ENCODE measurements at regions not wholly inside any gene's neighbourhood (a gene's known extent, or its start where the extent isn't known, plus 50 kb on each side); places are given as distances from the start of the nearest gene placed in this dataset.

DNA sequence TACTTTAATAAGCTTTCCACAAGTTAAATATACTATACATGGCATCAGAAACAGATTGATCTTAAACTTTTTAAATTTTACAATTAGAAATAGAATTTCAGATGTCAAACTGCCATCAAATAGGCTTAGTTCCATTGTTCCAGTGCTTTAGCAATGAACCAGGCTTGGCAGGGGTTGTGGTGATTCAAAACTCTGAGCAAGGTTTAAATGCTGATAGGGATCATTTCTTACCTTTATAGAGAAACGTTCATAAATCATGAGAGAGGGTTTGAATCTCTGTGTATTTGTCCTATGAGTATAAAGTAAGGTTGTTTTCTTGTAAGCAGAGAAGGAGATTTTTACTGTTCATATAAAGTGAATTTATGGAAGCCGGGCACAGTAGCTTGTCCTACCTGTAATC is 794.5 kb upstream of the TBX3 start:
- H3K27me3 Mint-ChIP-seq (ENCODE audit: unreplicated experiment), result no peaks in the 10 kb centered on the region
- TF ChIP-seq, protein P1, sequence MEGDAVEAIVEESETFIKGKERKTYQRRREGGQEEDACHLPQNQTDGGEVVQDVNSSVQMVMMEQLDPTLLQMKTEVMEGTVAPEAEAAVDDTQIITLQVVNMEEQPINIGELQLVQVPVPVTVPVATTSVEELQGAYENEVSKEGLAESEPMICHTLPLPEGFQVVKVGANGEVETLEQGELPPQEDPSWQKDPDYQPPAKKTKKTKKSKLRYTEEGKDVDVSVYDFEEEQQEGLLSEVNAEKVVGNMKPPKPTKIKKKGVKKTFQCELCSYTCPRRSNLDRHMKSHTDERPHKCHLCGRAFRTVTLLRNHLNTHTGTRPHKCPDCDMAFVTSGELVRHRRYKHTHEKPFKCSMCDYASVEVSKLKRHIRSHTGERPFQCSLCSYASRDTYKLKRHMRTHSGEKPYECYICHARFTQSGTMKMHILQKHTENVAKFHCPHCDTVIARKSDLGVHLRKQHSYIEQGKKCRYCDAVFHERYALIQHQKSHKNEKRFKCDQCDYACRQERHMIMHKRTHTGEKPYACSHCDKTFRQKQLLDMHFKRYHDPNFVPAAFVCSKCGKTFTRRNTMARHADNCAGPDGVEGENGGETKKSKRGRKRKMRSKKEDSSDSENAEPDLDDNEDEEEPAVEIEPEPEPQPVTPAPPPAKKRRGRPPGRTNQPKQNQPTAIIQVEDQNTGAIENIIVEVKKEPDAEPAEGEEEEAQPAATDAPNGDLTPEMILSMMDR (IDR thresholded peaks at IDR 0.05), result no peak
- H3K4me3 Mint-ChIP-seq (ENCODE audit: unreplicated experiment), result no peak overlapping the region
- no peak for DNase-seq (ENCODE audit: extremely low spot score, unreplicated experiment)
- H3K9me3 Mint-ChIP-seq (ENCODE audit: unreplicated experiment), result peaks cover 8% of the 10 kb centered on the region
- H3K36me3 Mint-ChIP-seq (ENCODE audit: unreplicated experiment), result no peaks in the 10 kb centered on the region
- no peaks in the 10 kb centered on the region for H3K4me1 Mint-ChIP-seq (ENCODE audit: unreplicated experiment)
- H3K27ac Mint-ChIP-seq (ENCODE audit: unreplicated experiment), result no peak overlapping the region

DNA sequence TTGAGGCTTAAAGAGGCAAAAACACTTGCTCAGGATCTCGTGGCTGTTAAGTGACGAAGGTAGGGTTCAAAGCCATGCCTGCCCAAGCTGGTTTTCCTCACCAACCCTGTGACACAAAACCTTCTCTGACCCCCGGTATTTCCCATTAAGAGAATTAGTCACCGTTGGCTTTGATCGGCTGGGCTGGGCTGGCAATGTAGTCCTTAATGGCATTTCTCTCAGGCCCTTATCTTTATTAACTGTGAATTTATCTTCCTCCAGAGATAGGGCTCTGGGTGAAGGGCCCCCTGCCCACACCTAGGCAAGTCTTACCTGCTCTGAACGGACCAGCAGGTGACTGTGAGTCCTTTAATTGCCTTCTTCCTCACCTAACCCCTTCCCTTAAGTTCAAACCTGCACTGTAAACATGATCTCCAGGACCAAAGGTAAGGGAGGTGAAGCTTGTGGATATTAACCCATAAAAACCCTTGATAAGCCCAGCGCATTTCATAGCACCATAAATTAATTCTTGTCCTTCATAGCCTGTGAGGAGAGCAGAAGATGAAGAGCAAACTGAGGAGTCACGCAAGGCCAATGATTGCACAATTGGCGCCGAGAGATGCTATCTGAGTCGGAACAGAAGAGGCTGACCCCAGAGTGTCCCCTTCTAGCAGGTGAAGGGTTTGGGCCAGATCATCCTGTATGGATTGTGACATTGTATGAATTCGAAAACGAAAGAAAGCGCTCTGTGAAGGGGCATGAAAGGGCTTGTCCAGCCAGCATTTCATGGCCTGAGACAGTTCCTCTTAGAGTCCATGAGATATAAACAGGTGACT is 790.8 kb upstream of the TBX3 start:
- Mint-ChIP-seq H3K36me3 (ENCODE audit: unreplicated experiment) (no peaks in the 10 kb centered on the region), H3K4me3 (ENCODE audit: unreplicated experiment) (no peak overlapping the region), H3K4me1 (ENCODE audit: unreplicated experiment) (no peaks in the 10 kb centered on the region), H3K27me3 (ENCODE audit: unreplicated experiment) (peaks cover 1% of the 10 kb centered on the region), H3K27ac (ENCODE audit: unreplicated experiment) (no peak overlapping the region), H3K9me3 (ENCODE audit: unreplicated experiment) (peaks cover 8% of the 10 kb centered on the region)
- DNase-seq (ENCODE audit: extremely low spot score, unreplicated experiment), result peak; percentile 54
- TF ChIP-seq, protein P1 (IDR thresholded peaks at IDR 0.05), result no peak

GRCh38 chr12:115473257-115473956 is 789.4 kb upstream of the TBX3 start:
- Mint-ChIP-seq H3K4me3 (ENCODE audit: unreplicated experiment) (no peak overlapping the region), H3K27me3 (ENCODE audit: unreplicated experiment) (peaks cover 6% of the 10 kb centered on the region), H3K36me3 (ENCODE audit: unreplicated experiment) (no peaks in the 10 kb centered on the region), H3K27ac (ENCODE audit: unreplicated experiment) (no peak overlapping the region), H3K9me3 (ENCODE audit: unreplicated experiment) (peaks cover 5% of the 10 kb centered on the region), H3K4me1 (ENCODE audit: unreplicated experiment) (no peaks in the 10 kb centered on the region)
- TF ChIP-seq, protein P1 (IDR thresholded peaks at IDR 0.05), result no peak
- peak; percentile 36 for DNase-seq (ENCODE audit: extremely low spot score, unreplicated experiment)

DNA sequence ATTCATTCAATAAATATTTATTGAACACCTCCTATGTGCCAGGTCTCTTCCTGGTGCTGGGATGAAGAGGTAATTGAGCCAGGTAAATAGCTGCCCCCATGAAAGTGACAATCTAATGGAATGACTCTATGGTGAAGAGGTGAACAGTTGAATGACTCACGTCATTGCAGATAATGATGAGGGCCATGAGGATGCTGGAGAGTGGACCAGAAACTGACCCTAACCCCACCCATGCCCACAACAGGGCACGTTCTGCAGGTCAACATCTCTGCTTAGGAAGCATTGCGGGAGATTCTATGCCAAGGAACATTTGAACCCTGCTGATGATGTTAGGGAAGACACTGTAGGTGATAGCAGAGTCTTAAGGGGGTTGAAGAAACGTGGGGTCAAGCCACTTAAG is 788.9 kb upstream of the TBX3 start:
- DNase-seq (ENCODE audit: extremely low spot score, unreplicated experiment), result peak; percentile 15
- H3K36me3 Mint-ChIP-seq (ENCODE audit: unreplicated experiment), result no peaks in the 10 kb centered on the region
- H3K9me3 Mint-ChIP-seq (ENCODE audit: unreplicated experiment), result peaks cover 5% of the 10 kb centered on the region
- H3K27me3 Mint-ChIP-seq (ENCODE audit: unreplicated experiment), result peaks cover 6% of the 10 kb centered on the region
- H3K4me1 Mint-ChIP-seq (ENCODE audit: unreplicated experiment), result no peaks in the 10 kb centered on the region
- no peak overlapping the region for H3K27ac Mint-ChIP-seq (ENCODE audit: unreplicated experiment)
- no peak overlapping the region for H3K4me3 Mint-ChIP-seq (ENCODE audit: unreplicated experiment)
- TF ChIP-seq, protein P1 (IDR thresholded peaks at IDR 0.05), result no peak

DNA sequence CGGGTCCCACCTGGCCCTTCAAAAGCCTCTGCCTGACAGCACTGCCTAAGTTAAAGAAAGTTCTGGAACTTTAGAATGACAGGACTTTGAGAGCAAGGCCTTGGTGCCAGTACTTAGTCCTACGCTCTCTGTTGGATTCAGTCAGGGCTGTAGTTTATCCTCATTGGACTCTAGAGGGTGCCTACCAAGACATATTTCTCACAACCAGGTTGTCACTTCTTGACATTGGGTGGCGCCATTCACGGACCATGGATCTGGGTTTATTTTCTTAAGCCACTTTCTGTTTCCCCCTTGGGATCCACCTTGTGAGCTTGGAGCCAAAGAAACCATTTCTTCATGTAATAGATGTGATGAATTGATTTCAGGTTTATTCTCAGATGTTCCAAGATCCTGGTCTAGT is 787.0 kb upstream of the TBX3 start:
- no peak overlapping the region for H3K4me3 Mint-ChIP-seq (ENCODE audit: unreplicated experiment)
- H3K9me3 Mint-ChIP-seq (ENCODE audit: unreplicated experiment), result no peaks in the 10 kb centered on the region

More for the DNA sequence above, 787.0 kb upstream of the TBX3 start:
- Mint-ChIP-seq H3K27ac (ENCODE audit: unreplicated experiment) (no peak overlapping the region), H3K27me3 (ENCODE audit: unreplicated experiment) (peaks cover 6% of the 10 kb centered on the region), H3K4me1 (ENCODE audit: unreplicated experiment) (no peaks in the 10 kb centered on the region), H3K36me3 (ENCODE audit: unreplicated experiment) (no peaks in the 10 kb centered on the region)
- peak; percentile 32 for DNase-seq (ENCODE audit: extremely low spot score, unreplicated experiment)
- TF ChIP-seq, protein P1 (IDR thresholded peaks at IDR 0.05), result no peak
